Natural killer cell (primary cell): ENCODE measurements at regions not wholly inside any gene's neighbourhood (a gene's known extent, or its start where the extent isn't known, plus 50 kb on each side); places are given as distances from the start of the nearest gene placed in this dataset.

ENCODE experiments used
- ATAC-seq, 3 donors: fragments of 150-1000 bp in 2 of 3; fragments of 200-7000 bp in 1 of 3; cut with Tn5 transposase; 1 replicate in 1 of 3; 2 replicates in 2 of 3; pipeline ENCODE4 v1.10.0; 2021; ENCODE audit warnings: mild to moderate bottlenecking in 2 of 3, moderate library complexity in 2 of 3
- DNase-seq, 2 donors: peaks; one replicate each; pipeline versions ENCODE4 v3.0.0 to v3.0.0-alpha.2; 2013 to 2021; ENCODE audit warnings: mixed read lengths in 1 of 2
- H3K27ac ChIP-seq: one replicate; pipeline ENCODE4 v1.5.1; 2013; ENCODE audit warnings: mild to moderate bottlenecking, low read length
- H3K27me3 ChIP-seq: one replicate; pipeline ENCODE4 v1.6.1; 2013; ENCODE audit warnings: low read length; ENCODE audit not compliant: control insufficient read depth, insufficient read depth
- H3K36me3 ChIP-seq: one replicate; pipeline ENCODE4 v1.6.1; 2013; ENCODE audit warnings: low read length; ENCODE audit not compliant: control insufficient read depth, insufficient read depth
- H3K4me1 ChIP-seq: one replicate; pipeline ENCODE4 v1.6.1; 2013; ENCODE audit warnings: low read length; ENCODE audit not compliant: control insufficient read depth, insufficient read depth
- H3K4me3 ChIP-seq: one replicate; pipeline ENCODE4 v1.5.1; 2013; ENCODE audit warnings: low read length
- H3K9me3 ChIP-seq: one replicate; pipeline ENCODE4 v1.6.1; 2013; ENCODE audit warnings: low read length; ENCODE audit not compliant: control insufficient read depth, insufficient read depth
- H3K27ac Mint-ChIP-seq, 2 donors: one replicate each; pipeline ENCODE4 v1.8.0; 2022; ENCODE audit warnings: mild to moderate bottlenecking in 2 of 2, mixed read lengths in 2 of 2, moderate library complexity in 1 of 2
- H3K27me3 Mint-ChIP-seq, 2 donors: one replicate each; pipeline ENCODE4 v1.8.0; 2022; ENCODE audit warnings: low read depth in 2 of 2, mixed read lengths in 2 of 2
- H3K36me3 Mint-ChIP-seq: one replicate; pipeline ENCODE4 v1.8.0; 2022; ENCODE audit warnings: mixed read lengths
- H3K4me1 Mint-ChIP-seq, 2 donors: one replicate each; pipeline ENCODE4 v1.8.0; 2022; ENCODE audit warnings: mixed read lengths in 2 of 2
- H3K4me3 Mint-ChIP-seq: one replicate; pipeline ENCODE4 v1.8.0; 2022; ENCODE audit warnings: mild to moderate bottlenecking, moderate library complexity, mixed read lengths
- H3K9me3 Mint-ChIP-seq, 2 donors: one replicate each; pipeline ENCODE4 v1.8.0; 2022; ENCODE audit warnings: mixed read lengths in 2 of 2
- CTCF ChIP-seq: fragments of 200-600 bp; IDR thresholded peaks from one replicate; pipeline ENCODE4 v1.8.0; 2022; ENCODE audit warnings: antibody characterized with exemption
- WGBS: methylation state at CpG from one replicate; pipeline ENCODE4 v1.1.7; 2013; ENCODE audit warnings: missing lambda C conversion rate; ENCODE audit not compliant: insufficient coverage; 5-methylcytosine and 5-hydroxymethylcytosine counted together
- intact Hi-C: fragments of 100-400 bp; cut with micrococcal nuclease; formaldehyde crosslinking; loops from one replicate; pipeline ENCODE4 v1.14.2; 2022

DNA sequence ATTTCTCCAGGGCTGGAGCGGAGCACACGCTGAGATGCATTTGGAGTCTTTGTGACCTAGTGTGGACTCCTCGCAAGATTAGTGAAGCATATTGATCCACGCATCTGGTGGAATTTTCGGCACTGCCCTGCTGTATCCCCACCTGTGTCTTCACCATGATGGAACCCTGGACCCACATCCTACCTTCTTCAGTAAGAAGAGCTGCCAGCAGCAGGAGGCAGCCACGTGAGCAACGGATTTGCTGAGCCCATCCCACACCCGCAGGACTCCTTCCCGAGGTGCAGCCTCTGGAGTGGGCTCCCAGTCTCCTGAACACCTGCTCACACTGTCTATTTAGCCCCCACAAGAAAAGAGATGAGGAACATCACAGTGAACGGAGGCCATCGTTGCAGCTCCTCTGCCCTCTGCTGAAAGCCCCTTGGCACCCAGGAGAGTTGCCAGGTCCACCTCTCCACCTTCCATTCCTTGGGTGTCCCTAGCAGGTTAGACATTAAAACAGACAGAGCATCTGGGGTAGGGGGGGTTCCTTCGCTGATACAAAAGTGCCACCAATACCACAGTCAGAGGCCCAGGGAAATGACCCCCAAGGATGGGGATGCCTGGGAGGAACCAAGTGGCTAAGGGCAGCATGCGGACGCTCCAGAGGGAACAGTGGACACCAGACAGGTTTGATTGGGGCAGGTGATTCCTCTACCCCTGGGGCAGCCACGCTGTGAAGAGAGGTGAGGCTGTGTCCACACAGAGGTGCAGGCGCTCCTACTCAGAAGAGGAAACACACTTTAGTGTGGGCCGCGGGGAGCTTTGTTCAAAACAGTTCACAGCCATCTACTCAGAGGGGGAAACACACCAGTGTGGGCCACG is 302.8 kb upstream of the SALL3 start:
- intact Hi-C loops = no loop called here
- Mint-ChIP-seq H3K36me3 (no peaks in the 10 kb centered on the region), H3K27ac (no peak overlapping the region), H3K9me3 (no peaks in the 10 kb centered on the region), H3K4me1 (no peaks in the 10 kb centered on the region), H3K4me3 (no peak overlapping the region), H3K27me3 (no peaks in the 10 kb centered on the region)
- Histone ChIP-seq H3K9me3 (no peaks in the 10 kb centered on the region), H3K27me3 (no peaks in the 10 kb centered on the region), H3K4me3 (no peak overlapping the region), H3K4me1 (no peaks in the 10 kb centered on the region), H3K36me3 (no peaks in the 10 kb centered on the region), H3K27ac (no peak overlapping the region)
- DNase-seq = no peak
- no peak for ATAC-seq
- TF ChIP-seq CTCF = no peak
- WGBS = 91% methylated on average over 19 of the region's 19 CpGs

DNA sequence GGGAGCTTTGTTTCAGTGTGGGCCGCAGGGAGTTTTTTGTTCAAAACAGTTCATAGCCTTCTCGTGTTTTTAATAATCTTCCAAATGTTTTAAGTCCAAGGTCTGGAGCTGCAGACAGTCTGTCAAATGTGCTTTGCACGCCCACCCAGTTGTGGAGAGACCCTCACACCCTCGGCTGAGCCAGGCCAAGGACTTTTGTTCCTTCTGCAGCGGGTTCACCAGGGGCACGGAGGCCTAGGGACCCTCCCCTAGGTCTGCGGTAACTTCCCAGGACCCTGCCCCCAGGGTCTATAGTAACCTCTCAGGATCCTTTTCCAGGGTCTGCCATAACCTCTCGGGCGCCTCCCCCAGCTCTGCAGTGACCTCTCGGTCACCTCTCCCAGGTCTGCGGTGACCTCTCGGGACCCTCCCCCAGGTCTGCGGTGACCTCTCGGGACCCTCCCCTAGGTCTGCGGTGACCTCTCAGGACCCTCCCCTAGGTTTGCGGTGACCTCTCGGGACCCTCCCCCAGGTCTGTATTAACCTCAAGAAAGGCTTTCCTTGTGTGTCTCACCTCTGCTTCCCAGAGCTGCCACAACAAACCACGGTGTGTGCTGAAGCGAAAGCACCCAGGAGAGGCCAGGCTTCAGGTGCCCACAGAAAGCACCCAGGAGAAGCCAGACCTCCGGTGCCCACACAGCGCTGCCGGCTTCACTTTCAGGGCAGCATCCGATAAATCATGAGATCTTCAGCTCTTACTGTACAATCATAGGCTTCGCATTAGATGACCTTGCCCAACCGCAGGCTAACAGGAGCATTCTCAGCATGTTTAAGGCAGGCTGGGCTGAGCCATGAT is 301.9 kb upstream of the SALL3 start:
- Mint-ChIP-seq H3K36me3 (no peaks in the 10 kb centered on the region), H3K27ac (no peak overlapping the region), H3K4me1 (no peaks in the 10 kb centered on the region), H3K4me3 (no peak overlapping the region), H3K27me3 (no peaks in the 10 kb centered on the region), H3K9me3 (no peaks in the 10 kb centered on the region)
- Histone ChIP-seq H3K4me3 (no peak overlapping the region), H3K9me3 (no peaks in the 10 kb centered on the region), H3K36me3 (no peaks in the 10 kb centered on the region), H3K27me3 (no peaks in the 10 kb centered on the region), H3K4me1 (no peaks in the 10 kb centered on the region), H3K27ac (no peak overlapping the region)
- intact Hi-C loops = no loop called here
- ATAC-seq (no peak), DNase-seq (no peak)
- WGBS = 88% methylated on average over 25 of the region's 25 CpGs
- no peak for TF ChIP-seq CTCF

DNA sequence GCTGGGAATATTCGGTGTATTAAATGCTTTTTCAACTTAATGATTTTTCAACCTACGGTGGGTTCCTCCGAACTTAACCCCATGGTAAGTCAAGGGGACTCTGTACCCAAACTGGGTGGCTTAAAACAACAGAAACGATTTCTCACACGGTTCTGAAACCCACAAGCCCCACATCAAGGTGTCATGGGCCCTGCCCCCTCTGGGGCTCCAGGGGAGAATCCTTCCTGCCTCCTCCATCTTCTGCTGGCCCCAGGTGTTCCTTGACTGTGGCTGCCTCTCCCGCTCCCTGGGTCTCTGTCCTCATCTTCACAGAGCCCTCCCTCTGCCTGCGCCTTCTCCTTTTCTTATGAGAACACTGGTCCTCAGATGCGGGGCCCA is 301.3 kb upstream of the SALL3 start:
- Mint-ChIP-seq H3K27me3 (no peaks in the 10 kb centered on the region), H3K9me3 (no peaks in the 10 kb centered on the region), H3K4me3 (no peak overlapping the region), H3K36me3 (no peaks in the 10 kb centered on the region), H3K27ac (no peak overlapping the region), H3K4me1 (no peaks in the 10 kb centered on the region)
- Histone ChIP-seq H3K27me3 (no peaks in the 10 kb centered on the region), H3K4me1 (no peaks in the 10 kb centered on the region), H3K9me3 (no peaks in the 10 kb centered on the region), H3K36me3 (no peaks in the 10 kb centered on the region), H3K4me3 (no peak overlapping the region), H3K27ac (no peak overlapping the region)
- WGBS = 60% methylated on average over 6 of the region's 8 CpGs
- TF ChIP-seq CTCF = no peak
- intact Hi-C loops = no loop called here
- DNase-seq (no peak), ATAC-seq (no peak)
